Adrenal gland (tissue), 9 donors: ENCODE measurements at regions not wholly inside any gene's neighbourhood (a gene's known extent, or its start where the extent isn't known, plus 50 kb on each side); places are given as distances from the start of the nearest gene placed in this dataset.
"Not testable (repeated sequence)": the region's sequence is repeated elsewhere in the genome, so short reads cannot be mapped to it uniquely, and the experiment has no call there.

ENCODE experiments used
- DNase-seq, 7 donors: peaks; one replicate each; pipeline ENCODE4 v3.0.0-alpha.2; 2019 to 2020
- H3K27ac ChIP-seq, 5 donors: fragments of 200-600 bp; sonication (generic) in 4 of 5; 1 replicate in 3 of 5; 2 replicates in 2 of 5; pipeline versions ENCODE4 v1.5.1 to v1.8.0; 2016 to 2020; ENCODE audit warnings: mild to moderate bottlenecking in 1 of 5
- H3K27me3 ChIP-seq: fragments of 200-600 bp; 2 replicates; pipeline ENCODE4 v1.8.0; 2021
- H3K36me3 ChIP-seq, 2 donors: fragments of 200-600 bp; replicated peaks in 1 of 2; 1 replicate in 1 of 2; 2 replicates in 1 of 2; pipeline versions ENCODE4 v1.5.1 to v1.8.0; 2018 to 2022
- H3K4me1 ChIP-seq, 2 donors: fragments of 200-600 bp; replicated peaks in 1 of 2; 1 replicate in 1 of 2; 2 replicates in 1 of 2; pipeline versions ENCODE4 v1.5.1 to v1.8.0; 2018 to 2021
- H3K4me3 ChIP-seq, 4 donors: fragments of 200-600 bp; sonication (generic) in 3 of 4; one replicate each; pipeline ENCODE4 v1.5.1; 2016 to 2018
- H3K9me3 ChIP-seq, 3 donors: fragments of 200-600 bp; sonication (generic) in 1 of 3; replicated peaks in 1 of 3; 1 replicate in 2 of 3; 2 replicates in 1 of 3; pipeline versions ENCODE4 v1.5.1 to v1.8.0; 2016 to 2021
- POLR2A ChIP-seq, 2 donors: fragments of 450-650 bp; IDR thresholded peaks; one replicate each; pipeline ENCODE4 v1.6.1; 2017; ENCODE audit warnings: antibody characterized with exemption in 2 of 2, mild to moderate bottlenecking in 2 of 2, moderate library complexity in 1 of 2
- WGBS, 4 donors: extraction: QIAGEN DNeasy Blood & Tissue Kit in 2 of 4; methylation state at CpG; one replicate each; pipeline versions ENCODE4 v1.1.5 to v1.1.7; 2013 to 2017; 5-methylcytosine and 5-hydroxymethylcytosine counted together
- intact Hi-C, 2 donors: fragments of 100-400 bp; cut with DNase I; formaldehyde crosslinking; loops; one replicate each; pipeline versions ENCODE4 v1.14.1 to v1.15.0; 2022 to 2023
- TF ChIP-seq, protein P1 (sequence below), 6 experiments: fragments of 450-650 bp in 4 of 6; fragments of 200-600 bp in 2 of 6; sonication (generic) in 1 of 6; IDR thresholded peaks; 1 replicate in 5 of 6; 2 replicates in 1 of 6; pipeline versions ENCODE4 v1.5.1 to v1.8.0; 2016 to 2021; ENCODE audit warnings: antibody characterized with exemption in 6 of 6, mild to moderate bottlenecking in 2 of 6, moderate library complexity in 1 of 6
- donor health status: healthy with polysubstance abuse.
- donor health status: Bipolar disorder and iron deficiency.
- donor health status: DM: yes; HTN: yes; CAD: no.
- donor health status: DM: no; HTN: no; CAD: no.
- donor health status: DM: no; HTN: no; CAD: no.

DNA sequence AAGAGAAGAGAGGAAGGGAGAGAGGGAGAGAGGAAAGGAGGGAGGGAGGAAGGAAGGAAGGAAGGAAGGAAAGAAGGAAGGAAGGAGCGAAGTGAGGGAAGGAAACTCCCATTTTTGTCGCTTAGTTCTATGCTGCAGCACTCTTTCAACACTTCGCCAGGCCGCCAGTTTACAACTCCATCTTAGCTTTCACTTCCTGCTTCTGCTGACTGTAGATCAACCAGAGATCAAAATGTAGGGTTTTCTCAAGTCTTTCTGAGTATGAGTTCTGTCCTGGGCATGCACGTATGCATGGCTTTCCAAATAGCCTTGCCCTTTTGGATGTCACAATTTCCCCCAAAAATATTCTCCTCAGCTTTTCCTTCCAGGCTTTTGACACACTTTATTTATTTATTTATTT is 723.4 kb downstream of the TRHDE start:
- intact Hi-C loops: no loop called here
- Histone ChIP-seq H3K36me3 (no peaks in the 10 kb centered on the region), H3K4me3 (no peak overlapping the region), H3K9me3 (no peaks in the 10 kb centered on the region), H3K27me3 (no peaks in the 10 kb centered on the region), H3K27ac (no peak overlapping the region), H3K4me1 (no peaks in the 10 kb centered on the region)
- DNase-seq: no peak
- TF ChIP-seq POLR2A (IDR thresholded peaks at IDR 0.05): no peak
- TF ChIP-seq, protein P1, sequence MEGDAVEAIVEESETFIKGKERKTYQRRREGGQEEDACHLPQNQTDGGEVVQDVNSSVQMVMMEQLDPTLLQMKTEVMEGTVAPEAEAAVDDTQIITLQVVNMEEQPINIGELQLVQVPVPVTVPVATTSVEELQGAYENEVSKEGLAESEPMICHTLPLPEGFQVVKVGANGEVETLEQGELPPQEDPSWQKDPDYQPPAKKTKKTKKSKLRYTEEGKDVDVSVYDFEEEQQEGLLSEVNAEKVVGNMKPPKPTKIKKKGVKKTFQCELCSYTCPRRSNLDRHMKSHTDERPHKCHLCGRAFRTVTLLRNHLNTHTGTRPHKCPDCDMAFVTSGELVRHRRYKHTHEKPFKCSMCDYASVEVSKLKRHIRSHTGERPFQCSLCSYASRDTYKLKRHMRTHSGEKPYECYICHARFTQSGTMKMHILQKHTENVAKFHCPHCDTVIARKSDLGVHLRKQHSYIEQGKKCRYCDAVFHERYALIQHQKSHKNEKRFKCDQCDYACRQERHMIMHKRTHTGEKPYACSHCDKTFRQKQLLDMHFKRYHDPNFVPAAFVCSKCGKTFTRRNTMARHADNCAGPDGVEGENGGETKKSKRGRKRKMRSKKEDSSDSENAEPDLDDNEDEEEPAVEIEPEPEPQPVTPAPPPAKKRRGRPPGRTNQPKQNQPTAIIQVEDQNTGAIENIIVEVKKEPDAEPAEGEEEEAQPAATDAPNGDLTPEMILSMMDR (IDR thresholded peaks at IDR 0.05): no peak
- WGBS, 4 donors: 82 to 88% (median 85%) methylated on average over 5 of the region's 5 CpGs

DNA sequence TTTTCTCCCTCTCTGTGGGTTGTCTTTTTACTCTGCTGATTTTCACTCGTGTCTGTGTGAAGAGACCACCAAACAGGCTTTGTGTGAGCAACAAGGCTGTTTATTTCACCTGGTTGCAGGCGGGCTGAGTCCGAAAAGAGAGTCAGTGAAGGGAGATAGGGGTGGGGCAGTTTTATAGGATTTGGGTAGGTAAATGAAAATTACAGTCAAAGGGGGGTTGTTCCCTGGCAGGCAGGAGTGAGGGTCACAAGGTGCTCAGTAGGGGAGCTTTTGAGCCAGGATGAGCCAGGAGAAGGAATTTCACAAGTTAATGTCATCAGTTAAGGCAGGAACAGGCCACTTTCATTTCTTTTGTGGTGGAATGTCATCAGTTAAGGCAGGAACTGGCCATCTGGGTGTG is 729.6 kb downstream of the TRHDE start:
- DNase-seq, intact Hi-C loops, H3K4me1 ChIP-seq, H3K9me3 ChIP-seq, H3K36me3 ChIP-seq, H3K27ac ChIP-seq, H3K27me3 ChIP-seq, H3K4me3 ChIP-seq: not testable (repeated sequence)
- 54 to 75% (median 62%) methylated on average over 3 of the region's 3 CpGs for WGBS, 4 donors

DNA sequence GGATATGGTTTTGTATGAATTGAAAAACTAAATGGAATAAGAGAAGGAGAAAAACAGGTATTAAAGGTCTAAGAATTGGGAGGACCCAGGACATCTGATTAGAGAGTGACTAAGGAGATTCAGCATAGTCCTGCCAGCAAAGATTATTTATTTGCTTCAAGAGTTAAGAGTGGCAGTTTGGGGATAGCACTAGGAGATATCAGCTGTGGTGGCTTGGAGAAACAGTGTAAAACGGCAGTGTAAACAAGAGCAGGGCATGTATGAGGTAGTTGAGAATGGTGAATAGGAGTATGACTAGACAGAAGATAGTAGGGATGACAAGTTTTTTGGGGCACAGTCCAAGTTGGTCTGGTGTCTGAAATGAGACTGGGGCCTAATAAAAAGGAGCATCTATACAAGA is 730.3 kb downstream of the TRHDE start:
- WGBS, 4 donors: 63 to 76% (median 70%) methylated on average over 1 of the region's 1 CpG
- H3K9me3 ChIP-seq, H3K27ac ChIP-seq, DNase-seq, intact Hi-C loops, H3K4me1 ChIP-seq, H3K27me3 ChIP-seq, H3K4me3 ChIP-seq, H3K36me3 ChIP-seq: not testable (repeated sequence)

DNA sequence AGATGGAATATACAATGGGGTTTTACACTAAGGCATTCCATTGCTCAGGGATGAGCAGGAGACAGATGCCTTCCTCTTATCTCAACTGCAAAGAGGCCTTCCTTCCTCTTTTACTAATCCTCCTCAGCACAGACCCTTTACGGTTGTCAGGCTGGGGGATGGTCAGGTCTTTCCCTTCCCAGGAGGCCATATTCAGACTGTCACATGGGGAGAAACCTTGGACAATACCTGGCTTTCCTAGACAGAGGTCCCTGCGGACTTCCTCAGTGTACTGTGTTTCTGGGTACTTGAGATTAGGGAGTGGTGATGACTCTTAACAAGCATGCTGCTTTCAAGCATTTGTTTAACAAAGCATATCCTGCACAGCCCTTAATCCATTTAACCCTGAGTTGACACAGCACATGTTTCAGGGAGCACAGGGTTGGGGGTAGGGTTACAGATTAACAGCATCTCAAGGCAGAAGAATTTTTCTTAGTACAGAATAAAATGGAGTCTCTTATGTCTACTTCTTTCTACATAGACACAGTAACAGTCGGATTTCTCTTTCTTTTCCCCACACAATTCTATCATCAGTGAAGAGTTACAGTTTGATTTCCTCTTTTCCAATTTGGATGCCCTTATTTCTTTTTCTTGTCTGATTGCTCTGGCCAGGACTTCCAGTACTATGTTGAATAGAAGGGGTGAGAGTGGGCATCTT is 737.1 kb downstream of the TRHDE start:
- intact Hi-C loops, H3K27me3 ChIP-seq, H3K27ac ChIP-seq, H3K4me3 ChIP-seq, H3K36me3 ChIP-seq, H3K4me1 ChIP-seq, DNase-seq, H3K9me3 ChIP-seq: not testable (repeated sequence)
- 62 to 80% (median 69%) methylated on average over 3 of the region's 3 CpGs for WGBS, 4 donors

DNA sequence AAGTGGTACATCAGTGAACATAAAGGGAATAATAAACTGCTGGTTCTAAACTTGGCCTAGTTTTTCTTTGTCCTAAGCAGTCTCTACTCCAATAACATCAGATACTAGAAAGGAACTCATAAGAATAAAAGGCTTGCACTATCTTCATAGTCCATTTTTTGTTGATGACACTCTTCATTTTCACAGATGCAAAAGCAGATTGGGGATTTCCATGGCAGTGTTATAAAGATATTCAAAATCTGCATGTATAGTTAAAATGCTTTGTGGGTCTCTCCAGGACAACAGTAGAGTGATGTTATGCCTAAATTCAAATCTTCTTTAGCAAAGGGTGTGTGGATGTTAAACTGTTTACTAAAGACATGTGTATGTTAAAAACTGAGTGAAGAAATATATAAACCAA is 745.8 kb downstream of the TRHDE start:
- DNase-seq: no peak
- intact Hi-C loops: no loop called here
- no peaks in the 10 kb centered on the region for H3K36me3 ChIP-seq
- TF ChIP-seq, protein P1 (IDR thresholded peaks at IDR 0.05): no peak
- TF ChIP-seq POLR2A (IDR thresholded peaks at IDR 0.05): no peak
- no peak overlapping the region for H3K4me3 ChIP-seq
- no peaks in the 10 kb centered on the region for H3K9me3 ChIP-seq
- no peak overlapping the region for H3K27ac ChIP-seq
- H3K4me1 ChIP-seq: no peaks in the 10 kb centered on the region
- H3K27me3 ChIP-seq: no peaks in the 10 kb centered on the region

DNA sequence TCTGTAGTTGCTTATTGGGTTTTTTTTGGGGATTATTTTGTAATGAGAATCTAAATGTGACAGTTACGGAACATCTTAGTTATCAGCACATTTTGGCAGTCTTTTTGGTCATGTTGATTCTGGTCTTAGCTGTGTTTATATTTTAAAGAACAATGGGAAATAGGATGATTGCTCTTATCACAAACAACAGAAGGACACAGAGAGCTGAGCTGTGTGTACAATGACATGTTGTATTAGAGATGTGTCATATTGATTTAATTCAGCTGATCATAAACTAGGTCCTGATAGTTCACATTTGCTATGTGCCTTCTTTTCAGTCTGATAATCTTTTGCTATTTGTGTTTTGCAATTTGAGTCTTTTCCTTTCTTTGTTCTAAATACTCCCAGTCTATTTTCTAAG is 781.7 kb downstream of the TRHDE start:
- Histone ChIP-seq H3K36me3 (no peaks in the 10 kb centered on the region), H3K27ac (no peak overlapping the region), H3K4me1 (no peaks in the 10 kb centered on the region), H3K4me3 (no peak overlapping the region), H3K27me3 (no peaks in the 10 kb centered on the region), H3K9me3 (no peaks in the 10 kb centered on the region)
- DNase-seq: no peak
- intact Hi-C loops: no loop called here
- TF ChIP-seq POLR2A (IDR thresholded peaks at IDR 0.05): no peak
- TF ChIP-seq, protein P1 (IDR thresholded peaks at IDR 0.05): no peak
- 36 to 84% (median 62%) methylated on average over 1 of the region's 1 CpG for WGBS, 4 donors
